HEK293 (cell line): ENCODE measurements at regions not wholly inside any gene's neighbourhood (a gene's known extent, or its start where the extent isn't known, plus 50 kb on each side); places are given as distances from the start of the nearest gene placed in this dataset.

ENCODE experiments used
- CTCF ChIA-PET: fragments of 350-600 bp; formaldehyde crosslinking; extraction: SDS; loops from one replicate; lab custom pipeline; 2021; ENCODE audit warnings: antibody characterized with exemption; lab: Yijun Ruan, JAX
- POLR2A ChIA-PET: fragments of 300-600 bp; formaldehyde crosslinking; extraction: SDS; loops from one replicate; lab custom pipeline; 2020; ENCODE audit warnings: antibody characterized with exemption, inconsistent platforms; lab: Yijun Ruan, JAX
- H3K27ac ChIP-seq: fragments of 200-500 bp; sonication (Bioruptor generic); 2 replicates; pipeline ENCODE4 v1.5.1; 2014; ENCODE audit warnings: low read depth, low read length, control low read depth, inconsistent platforms; ENCODE audit errors: extremely low read depth
- H3K36me3 ChIP-seq, 2 experiments: fragments of 200-500 bp in 1 of 2; sonication (Bioruptor generic) in 1 of 2; 1 replicate in 1 of 2; 2 replicates in 1 of 2; pipeline ENCODE4 v1.5.1; 2014 to 2017; ENCODE audit warnings: inconsistent platforms in 2 of 2, low read length in 2 of 2; ENCODE audit not compliant: control insufficient read depth in 2 of 2, insufficient read depth in 1 of 2
- H3K4me1 ChIP-seq: fragments of 200-500 bp; sonication (Bioruptor generic); 2 replicates; pipeline ENCODE4 v1.5.1; 2014; ENCODE audit warnings: mild to moderate bottlenecking, low read length, inconsistent platforms; ENCODE audit not compliant: control insufficient read depth, insufficient read depth
- H3K4me3 ChIP-seq: 2 replicates; pipeline ENCODE4 v1.5.1; 2011; ENCODE audit warnings: low read depth, mild to moderate bottlenecking, control low read depth, low read length, moderate library complexity
- H3K9me3 ChIP-seq: fragments of 200-500 bp; sonication (Bioruptor generic); 2 replicates; pipeline ENCODE4 v1.5.1; 2014; ENCODE audit warnings: low read depth, low read length, inconsistent platforms; ENCODE audit not compliant: control insufficient read depth, insufficient read depth
- OSR2 ChIP-seq: fragments of 450-650 bp; formaldehyde crosslinking; IDR thresholded peaks from 2 replicates; pipeline ENCODE4 v1.5.1; 2016; ENCODE audit warnings: missing biosample characterization, missing genetic modification characterization
- TCF7L2 ChIP-seq: IDR thresholded peaks from 2 replicates; pipeline ENCODE4 v1.6.1; 2011; ENCODE audit warnings: low read depth, mild to moderate bottlenecking, inconsistent platforms, low read length, moderate library complexity, borderline replicate concordance
- TRIM28 ChIP-seq: IDR thresholded peaks from 2 replicates; pipeline ENCODE4 v1.6.1; 2011; ENCODE audit warnings: low read length, control low read depth, borderline replicate concordance
- ZBTB20 ChIP-seq: fragments of 450-650 bp; formaldehyde crosslinking; IDR thresholded peaks from 2 replicates; pipeline ENCODE4 v1.5.1; 2016; ENCODE audit warnings: missing biosample characterization, missing genetic modification characterization
- ZNF138 ChIP-seq: fragments of 450-650 bp; formaldehyde crosslinking; IDR thresholded peaks from 2 replicates; pipeline ENCODE4 v1.5.1; 2016; ENCODE audit warnings: missing biosample characterization, missing genetic modification characterization, borderline replicate concordance
- ZNF24 ChIP-seq: fragments of 450-650 bp; formaldehyde crosslinking; IDR thresholded peaks from 2 replicates; pipeline ENCODE4 v1.5.1; 2016; ENCODE audit warnings: missing biosample characterization, missing genetic modification characterization
- ZNF518A ChIP-seq: fragments of 450-650 bp; formaldehyde crosslinking; conservative IDR thresholded peaks from 2 replicates; pipeline ENCODE4 v1.5.1; 2016; ENCODE audit warnings: low read depth, missing biosample characterization, missing genetic modification characterization
- ZNF560 ChIP-seq: fragments of 450-650 bp; formaldehyde crosslinking; IDR thresholded peaks from 2 replicates; pipeline ENCODE4 v1.5.1; 2017; ENCODE audit warnings: missing biosample characterization, missing genetic modification characterization, borderline replicate concordance
- ZNF621 ChIP-seq: fragments of 450-650 bp; formaldehyde crosslinking; IDR thresholded peaks from 2 replicates; pipeline ENCODE4 v1.5.1; 2017; ENCODE audit warnings: missing biosample characterization, missing genetic modification characterization
- ZNF707 ChIP-seq: fragments of 450-650 bp; formaldehyde crosslinking; IDR thresholded peaks from 2 replicates; pipeline ENCODE4 v1.5.1; 2016; ENCODE audit warnings: missing biosample characterization, missing genetic modification characterization
- ZNF791 ChIP-seq: fragments of 450-650 bp; formaldehyde crosslinking; IDR thresholded peaks from 2 replicates; pipeline ENCODE4 v1.5.1; 2016; ENCODE audit warnings: missing biosample characterization, missing genetic modification characterization
- ZNF843 ChIP-seq: fragments of 450-650 bp; formaldehyde crosslinking; IDR thresholded peaks from 2 replicates; pipeline ENCODE4 v1.5.1; 2016; ENCODE audit warnings: missing biosample characterization, missing genetic modification characterization
- TF ChIP-seq, protein P1 (sequence below): fragments of 450-650 bp; formaldehyde crosslinking; IDR thresholded peaks from 2 replicates; pipeline ENCODE4 v1.5.1; 2016; ENCODE audit warnings: missing biosample characterization, missing genetic modification characterization
- TF ChIP-seq, protein P2 (sequence below): fragments of 450-650 bp; IDR thresholded peaks from 2 replicates; pipeline ENCODE4 v1.5.1; 2018; ENCODE audit warnings: missing biosample characterization, mild to moderate bottlenecking, missing genetic modification characterization
- TF ChIP-seq, protein P3 (sequence below): fragments of 450-650 bp; formaldehyde crosslinking; IDR thresholded peaks from 2 replicates; pipeline ENCODE4; 2016; ENCODE audit warnings: missing biosample characterization, missing genetic modification characterization

DNA sequence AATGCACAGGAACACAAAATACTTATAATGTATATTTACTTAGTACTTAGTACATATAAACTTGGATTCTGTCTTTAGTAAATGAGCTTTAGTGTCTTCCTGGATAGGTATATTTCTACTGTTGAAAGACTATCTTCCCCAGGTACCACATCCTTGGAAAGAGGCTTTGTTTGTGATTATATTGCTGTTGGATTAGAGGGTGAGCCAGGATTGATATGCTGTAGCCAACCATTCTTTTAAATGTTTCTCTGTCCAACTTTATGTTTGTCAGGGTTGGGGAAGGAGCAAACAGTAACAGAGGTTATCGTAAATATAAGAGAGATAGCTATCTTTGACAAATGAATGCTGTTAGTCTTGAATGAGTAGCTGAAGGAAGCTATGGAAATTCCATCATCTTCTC is 213.2 kb downstream of the SPRY1 start (continued):
- no peak for TF ChIP-seq ZNF24 (tag by site-specific recombination)
- no peak for TF ChIP-seq ZBTB20
- no peak for TF ChIP-seq ZNF621 (tag by site-specific recombination)
- TF ChIP-seq, protein P1, sequence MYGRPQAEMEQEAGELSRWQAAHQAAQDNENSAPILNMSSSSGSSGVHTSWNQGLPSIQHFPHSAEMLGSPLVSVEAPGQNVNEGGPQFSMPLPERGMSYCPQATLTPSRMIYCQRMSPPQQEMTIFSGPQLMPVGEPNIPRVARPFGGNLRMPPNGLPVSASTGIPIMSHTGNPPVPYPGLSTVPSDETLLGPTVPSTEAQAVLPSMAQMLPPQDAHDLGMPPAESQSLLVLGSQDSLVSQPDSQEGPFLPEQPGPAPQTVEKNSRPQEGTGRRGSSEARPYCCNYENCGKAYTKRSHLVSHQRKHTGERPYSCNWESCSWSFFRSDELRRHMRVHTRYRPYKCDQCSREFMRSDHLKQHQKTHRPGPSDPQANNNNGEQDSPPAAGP (tag by site-specific recombination) = no peak

DNA sequence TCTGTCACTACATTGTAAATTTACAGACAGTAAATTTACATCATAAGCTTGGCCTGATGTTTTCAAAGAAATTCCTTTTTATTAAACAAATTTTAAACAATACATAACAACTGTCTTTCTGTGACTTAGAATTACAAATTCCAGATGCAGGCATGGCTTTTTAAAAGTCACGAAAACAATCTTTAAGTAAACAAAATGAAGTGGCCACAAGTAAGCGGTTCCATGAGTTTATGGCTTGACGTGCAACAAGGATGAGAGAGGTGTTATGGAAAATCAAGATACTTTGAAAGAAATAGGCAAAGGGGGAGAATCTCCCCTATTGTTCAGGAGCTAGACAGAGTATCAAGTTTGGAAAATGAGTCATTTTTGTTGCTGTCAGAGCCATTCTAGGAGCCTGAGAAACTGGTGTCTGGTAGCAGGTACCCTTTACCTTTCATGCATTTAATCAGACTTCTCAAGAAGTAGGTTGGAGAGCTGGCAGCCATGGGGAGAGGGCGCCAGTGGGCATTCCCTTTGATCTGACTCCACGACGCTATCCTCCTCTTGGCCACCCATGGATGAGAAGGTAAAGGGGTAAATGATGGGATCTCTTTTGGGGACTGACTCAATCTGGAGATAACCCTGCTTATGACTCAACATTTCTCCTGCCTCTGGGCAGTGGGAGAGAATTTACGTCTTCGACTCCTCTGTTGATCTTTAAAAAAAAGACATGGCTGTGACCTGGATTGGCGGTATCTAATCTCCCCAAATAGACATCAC is 217.2 kb downstream of the SPRY1 start:
- POLR2A ChIA-PET = no interaction called here
- H3K36me3 ChIP-seq = no peaks in the 10 kb centered on the region
- peaks cover 5% of the 10 kb centered on the region for H3K4me1 ChIP-seq
- CTCF ChIA-PET = no interaction called here
- no peak overlapping the region for H3K4me3 ChIP-seq
- no peaks in the 10 kb centered on the region for H3K9me3 ChIP-seq
- TF ChIP-seq, protein P2, sequence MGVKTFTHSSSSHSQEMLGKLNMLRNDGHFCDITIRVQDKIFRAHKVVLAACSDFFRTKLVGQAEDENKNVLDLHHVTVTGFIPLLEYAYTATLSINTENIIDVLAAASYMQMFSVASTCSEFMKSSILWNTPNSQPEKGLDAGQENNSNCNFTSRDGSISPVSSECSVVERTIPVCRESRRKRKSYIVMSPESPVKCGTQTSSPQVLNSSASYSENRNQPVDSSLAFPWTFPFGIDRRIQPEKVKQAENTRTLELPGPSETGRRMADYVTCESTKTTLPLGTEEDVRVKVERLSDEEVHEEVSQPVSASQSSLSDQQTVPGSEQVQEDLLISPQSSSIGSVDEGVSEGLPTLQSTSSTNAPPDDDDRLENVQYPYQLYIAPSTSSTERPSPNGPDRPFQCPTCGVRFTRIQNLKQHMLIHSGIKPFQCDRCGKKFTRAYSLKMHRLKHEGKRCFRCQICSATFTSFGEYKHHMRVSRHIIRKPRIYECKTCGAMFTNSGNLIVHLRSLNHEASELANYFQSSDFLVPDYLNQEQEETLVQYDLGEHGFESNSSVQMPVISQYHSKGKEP (tag by site-specific recombination) = no peak
- TF ChIP-seq TRIM28 (no peak), ZNF138 (no peak), OSR2 (0 out of 2 replicates have a peak, but pooled peaks have one; percentile 25), TCF7L2 (0 out of 2 replicates have a peak, but pooled peaks have one; percentile 27), ZNF843 (no peak)
- TF ChIP-seq, all 188 proteins: peak for 2
- H3K27ac ChIP-seq = no peak overlapping the region

DNA sequence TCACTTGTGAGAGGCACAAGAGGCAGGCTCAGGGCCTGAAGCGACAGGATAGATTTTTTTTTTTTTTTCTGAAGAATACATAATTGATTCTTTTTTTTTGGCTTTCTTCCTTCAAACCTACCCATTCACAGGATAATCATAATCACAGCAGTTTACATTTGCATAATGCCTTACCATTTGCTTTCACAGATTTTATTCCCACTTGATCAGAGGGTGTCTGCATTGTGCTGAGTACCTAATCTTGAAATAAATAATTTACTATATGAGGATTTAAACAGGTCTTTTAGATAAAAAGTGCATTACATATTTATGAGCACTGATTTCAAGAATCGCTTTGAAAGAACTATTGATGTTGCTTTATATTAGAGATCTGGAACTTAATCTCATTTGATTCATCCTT is 219.3 kb downstream of the SPRY1 start:
- CTCF ChIA-PET = no interaction called here
- Histone ChIP-seq H3K4me1 (peaks cover 5% of the 10 kb centered on the region), H3K36me3 (no peaks in the 10 kb centered on the region), H3K4me3 (no peak overlapping the region), H3K27ac (no peak overlapping the region), H3K9me3 (no peaks in the 10 kb centered on the region)
- POLR2A ChIA-PET = no interaction called here
- TF ChIP-seq ZNF707 (tag by site-specific recombination) (no peak), ZNF518A (no peak), TCF7L2 (no peak), ZNF791 (tag by site-specific recombination) (no peak), ZNF560 (tag by site-specific recombination) (no peak)
- TF ChIP-seq, protein P3, sequence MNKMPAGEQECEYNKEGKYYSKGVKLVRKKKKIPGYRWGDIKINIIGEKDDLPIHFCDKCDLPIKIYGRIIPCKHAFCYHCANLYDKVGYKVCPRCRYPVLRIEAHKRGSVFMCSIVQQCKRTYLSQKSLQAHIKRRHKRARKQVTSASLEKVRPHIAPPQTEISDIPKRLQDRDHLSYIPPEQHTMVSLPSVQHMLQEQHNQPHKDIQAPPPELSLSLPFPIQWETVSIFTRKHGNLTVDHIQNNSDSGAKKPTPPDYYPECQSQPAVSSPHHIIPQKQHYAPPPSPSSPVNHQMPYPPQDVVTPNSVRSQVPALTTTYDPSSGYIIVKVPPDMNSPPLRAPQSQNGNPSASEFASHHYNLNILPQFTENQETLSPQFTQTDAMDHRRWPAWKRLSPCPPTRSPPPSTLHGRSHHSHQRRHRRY (tag by site-specific recombination) = no peak
